SK-N-SH (cell line): ENCODE measurements at regions not wholly inside any gene's neighbourhood (a gene's known extent, or its start where the extent isn't known, plus 50 kb on each side); places are given as distances from the start of the nearest gene placed in this dataset.

Source experiments
- CTCF ChIA-PET: fragments of 300-600, 350-600 bp; formaldehyde crosslinking; extraction: SDS; loops from one replicate; lab custom pipeline; 2021; lab: Yijun Ruan, JAX
- POLR2A ChIA-PET: fragments of 350-600 bp; sonication (Branson Sonifier 250); formaldehyde crosslinking; extraction: SDS; loops from one replicate; lab custom pipeline; 2020; ENCODE audit warnings: antibody characterized with exemption, inconsistent platforms; lab: Yijun Ruan, JAX
- DNase-seq: peaks from one replicate; pipeline ENCODE4 v3.0.0; 2012
- H2AFZ ChIP-seq: fragments of 200-600 bp; sonication (generic); 2 replicates; pipeline ENCODE4 v1.8.1; 2016; ENCODE audit warnings: antibody characterized with exemption, mild to moderate bottlenecking, low read depth
- H3F3A ChIP-seq: fragments of 200-600 bp; sonication (generic); replicated peaks from 2 replicates; pipeline ENCODE3; 2016; ENCODE audit warnings: antibody characterized with exemption, mild to moderate bottlenecking; ENCODE audit not compliant: insufficient read depth
- H3K27ac ChIP-seq, 2 experiments: fragments of 200-500 bp in 1 of 2; fragments of 200-600 bp in 1 of 2; sonication (Bioruptor generic) in 1 of 2; sonication (generic), shearing (Covaris generic) in 1 of 2; 2 replicates each; pipeline versions ENCODE4 v1.5.1 to v1.6.1; 2014 to 2016; ENCODE audit warnings: low read depth in 2 of 2, inconsistent platforms in 1 of 2, low read length in 1 of 2, mild to moderate bottlenecking in 1 of 2, mixed read lengths in 1 of 2
- H3K27me3 ChIP-seq: fragments of 200-600 bp; sonication (generic), shearing (Covaris generic); 2 replicates; pipeline ENCODE4 v1.6.1; 2016; ENCODE audit warnings: mixed run types; ENCODE audit not compliant: insufficient read depth
- H3K36me3 ChIP-seq, 2 experiments: fragments of 200-500 bp in 1 of 2; fragments of 200-600 bp in 1 of 2; sonication (Bioruptor generic) in 1 of 2; sonication (generic) in 1 of 2; replicated peaks in 1 of 2; 2 replicates each; pipeline versions ENCODE3 to v1.5.1; 2014 to 2016; ENCODE audit warnings: low read length in 1 of 2, mild to moderate bottlenecking in 1 of 2; ENCODE audit not compliant: insufficient read depth in 2 of 2, control insufficient read depth in 1 of 2
- H3K4me1 ChIP-seq, 2 experiments: fragments of 200-500 bp in 1 of 2; fragments of 200-600 bp in 1 of 2; sonication (Bioruptor generic) in 1 of 2; sonication (generic), shearing (Covaris generic) in 1 of 2; 2 replicates each; pipeline versions ENCODE4 v1.5.1 to v1.6.1; 2014 to 2016; ENCODE audit warnings: low read depth in 1 of 2, low read length in 1 of 2, mixed run types in 1 of 2; ENCODE audit not compliant: insufficient read depth in 2 of 2, control insufficient read depth in 1 of 2
- H3K4me2 ChIP-seq: fragments of 200-600 bp; sonication (generic), shearing (Covaris generic); 2 replicates; pipeline ENCODE4 v1.6.1; 2017; ENCODE audit warnings: mixed run types
- H3K4me3 ChIP-seq, 2 experiments: fragments of 200-500 bp in 1 of 2; fragments of 200-600 bp in 1 of 2; sonication (Bioruptor generic) in 1 of 2; sonication (generic), shearing (Covaris generic) in 1 of 2; 2 replicates each; pipeline versions ENCODE4 v1.5.1 to v1.8.1; 2014 to 2016; ENCODE audit warnings: low read depth in 2 of 2, inconsistent platforms in 1 of 2, low read length in 1 of 2, mild to moderate bottlenecking in 1 of 2, mixed read lengths in 1 of 2, moderate library complexity in 1 of 2
- H3K79me2 ChIP-seq: fragments of 200-600 bp; sonication (generic); 2 replicates; pipeline ENCODE4 v1.8.1; 2017; ENCODE audit warnings: mild to moderate bottlenecking; ENCODE audit not compliant: insufficient read depth
- H3K9ac ChIP-seq: fragments of 200-600 bp; sonication (generic); 2 replicates; pipeline ENCODE4 v1.6.1; 2017; ENCODE audit warnings: mixed run types
- H3K9me2 ChIP-seq: fragments of 200-600 bp; sonication (generic); 2 replicates; pipeline ENCODE4 v1.6.1; 2017; ENCODE audit warnings: mixed run types
- H3K9me3 ChIP-seq: fragments of 200-600 bp; sonication (generic); 2 replicates; pipeline ENCODE4 v1.6.1; 2017; ENCODE audit warnings: mixed run types, mild to moderate bottlenecking, moderate library complexity
- H4K20me1 ChIP-seq: fragments of 200-600 bp; sonication (generic); 2 replicates; pipeline ENCODE4 v1.6.1; 2017; ENCODE audit warnings: mild to moderate bottlenecking, mixed run types; ENCODE audit not compliant: insufficient read depth
- CTCF ChIP-seq: fragments of 200-600 bp; sonication (generic); IDR thresholded peaks from 2 replicates; pipeline ENCODE4 v1.6.1; 2017; ENCODE audit warnings: antibody characterized with exemption, mild to moderate bottlenecking, moderate library complexity
- ELF1 ChIP-seq: IDR thresholded peaks from 2 replicates; pipeline ENCODE4 v1.4.0; 2012
- FOSL2 ChIP-seq: IDR thresholded peaks from 2 replicates; pipeline ENCODE4 v1.4.0; 2012; ENCODE audit warnings: low read depth, mild to moderate bottlenecking, moderate library complexity, borderline replicate concordance
- FOXM1 ChIP-seq: IDR thresholded peaks from 2 replicates; pipeline ENCODE4 v1.4.0; 2012; ENCODE audit warnings: low read depth, mild to moderate bottlenecking
- GABPA ChIP-seq: IDR thresholded peaks from 2 replicates; pipeline ENCODE4 v1.4.0; 2012; ENCODE audit warnings: low read depth, mild to moderate bottlenecking
- MEF2A ChIP-seq: IDR thresholded peaks from 2 replicates; pipeline ENCODE4 v1.4.0; 2012; ENCODE audit warnings: low read depth, borderline replicate concordance
- NFIC ChIP-seq: IDR thresholded peaks from 2 replicates; pipeline ENCODE4 v1.4.0; 2012; ENCODE audit warnings: borderline replicate concordance
- POLR2AphosphoS5 ChIP-seq: IDR thresholded peaks from 2 replicates; pipeline ENCODE4 v1.6.1; 2012; ENCODE audit warnings: low read depth, low read length
- RAD21 ChIP-seq: IDR thresholded peaks from 2 replicates; pipeline ENCODE4 v1.6.1; 2012; ENCODE audit warnings: mild to moderate bottlenecking, low read length
- RCOR1 ChIP-seq: fragments of 150-350 bp; IDR thresholded peaks from 2 replicates; pipeline ENCODE4 v1.6.1; 2017; ENCODE audit warnings: antibody characterized with exemption, low read length
- REST ChIP-seq: IDR thresholded peaks from 2 replicates; pipeline ENCODE4 v1.6.1; 2012; ENCODE audit warnings: mild to moderate bottlenecking, low read depth, low read length, moderate library complexity
- RFX5 ChIP-seq: IDR thresholded peaks from 2 replicates; pipeline ENCODE4 v1.6.1; 2012; ENCODE audit warnings: mild to moderate bottlenecking, improper control_type of control experiment, low read length
- RXRA ChIP-seq: IDR thresholded peaks from 2 replicates; pipeline ENCODE4 v1.4.0; 2012; ENCODE audit warnings: low read depth, mild to moderate bottlenecking, borderline replicate concordance
- SIN3A ChIP-seq: IDR thresholded peaks from 2 replicates; pipeline ENCODE4 v1.6.1; 2012; ENCODE audit warnings: low read depth, mild to moderate bottlenecking, low read length, moderate library complexity, borderline replicate concordance
- TAF1 ChIP-seq: IDR thresholded peaks from 2 replicates; pipeline ENCODE4 v1.6.1; 2012; ENCODE audit warnings: low read depth, mild to moderate bottlenecking, low read length, moderate library complexity, borderline replicate concordance
- TCF12 ChIP-seq: IDR thresholded peaks from 2 replicates; pipeline ENCODE4 v1.4.0; 2012
- TEAD4 ChIP-seq: IDR thresholded peaks from 2 replicates; pipeline ENCODE4 v1.4.0; 2012; ENCODE audit warnings: mild to moderate bottlenecking, borderline replicate concordance; ENCODE audit not compliant: insufficient read depth
- USF2 ChIP-seq: fragments of 150-350 bp; IDR thresholded peaks from 2 replicates; pipeline ENCODE4 v1.6.1; 2017; ENCODE audit warnings: antibody characterized with exemption, low read length, low read depth, borderline replicate concordance
- YY1 ChIP-seq: IDR thresholded peaks from 2 replicates; pipeline ENCODE4 v1.4.0; 2012; ENCODE audit warnings: low read depth, mild to moderate bottlenecking
- ZBTB33 ChIP-seq: IDR thresholded peaks from 2 replicates; pipeline ENCODE4 v1.4.0; 2012; ENCODE audit warnings: low read depth, borderline replicate concordance
- WGBS: methylation state at CpG from one replicate; pipeline ENCODE4 v1.1.6; 2017; ENCODE audit warnings: low lambda C conversion rate; 5-methylcytosine and 5-hydroxymethylcytosine counted together

- no peaks in the 10 kb centered on the region for H3K79me2 ChIP-seq
- H2AFZ ChIP-seq = no peak overlapping the region
- TF ChIP-seq GABPA (no peak), ZBTB33 (no peak), YY1 (no peak)
- CTCF ChIA-PET = interaction anchor here (1.0 kb wide), 1 partner anchor 52 kb away, joined by 3 read pairs; no protein-coding TSS in a partner anchor
- H3K27ac ChIP-seq = no peak overlapping the region
- no peaks in the 10 kb centered on the region for H4K20me1 ChIP-seq
- H3K9me3 ChIP-seq = no peaks in the 10 kb centered on the region
- H3K36me3 ChIP-seq = no peaks in the 10 kb centered on the region
- H3K4me3 ChIP-seq = no peak overlapping the region
- H3F3A ChIP-seq = no peaks in the 10 kb centered on the region
- H3K4me2 ChIP-seq = no peak overlapping the region
- no peak overlapping the region for H3K9ac ChIP-seq
- 80% methylated on average over 11 of the region's 11 CpGs for WGBS
- DNase-seq = no peak
- H3K9me2 ChIP-seq = no peaks in the 10 kb centered on the region
- POLR2A ChIA-PET = no interaction called here
- peaks cover 0 to 3% of the 10 kb centered on the region in 2 experiments; a peak in 1 of 4 replicates for H3K4me1 ChIP-seq
- H3K27me3 ChIP-seq = 0 out of 2 replicates have a peak, but pooled peaks cover 11% of the 10 kb centered on the region
These were observed 58.7 kb upstream of the RNU6ATAC start for GRCh38 chr9:134223091-134223490.

GRCh38 chr9:134223591-134224122 lies 59.3 kb upstream of the RNU6ATAC start:
- H4K20me1 ChIP-seq = no peaks in the 10 kb centered on the region
- no peak overlapping the region for H3K9ac ChIP-seq
- H3K9me2 ChIP-seq = no peaks in the 10 kb centered on the region
- H3K79me2 ChIP-seq = no peaks in the 10 kb centered on the region
- no peak overlapping the region for H3K4me2 ChIP-seq
- POLR2A ChIA-PET = interaction anchor here (1.3 kb wide), 1 partner anchor 70 kb away, joined by 3 read pairs; no protein-coding TSS in a partner anchor
- H3K27ac ChIP-seq = no peak overlapping the region
- CTCF ChIA-PET = interaction anchor here (1.0 kb wide), 1 partner anchor 52 kb away, joined by 3 read pairs; no protein-coding TSS in a partner anchor
- H3K4me1 ChIP-seq = peaks cover 0 to 3% of the 10 kb centered on the region in 2 experiments; a peak in 1 of 4 replicates
- H3K36me3 ChIP-seq = no peaks in the 10 kb centered on the region
- H3K4me3 ChIP-seq = no peak overlapping the region
- no peak overlapping the region for H2AFZ ChIP-seq
- 0 out of 2 replicates have a peak, but pooled peaks cover 11% of the 10 kb centered on the region for H3K27me3 ChIP-seq
- no peak for DNase-seq
- 75% methylated on average over 15 of the region's 15 CpGs for WGBS
- H3K9me3 ChIP-seq = no peaks in the 10 kb centered on the region
- H3F3A ChIP-seq = no peaks in the 10 kb centered on the region
- TF ChIP-seq GABPA = no peak
- TF ChIP-seq TEAD4 = no peak
- no peak for TF ChIP-seq RCOR1
- no peak for TF ChIP-seq RAD21
- TF ChIP-seq CTCF = no peak
- TF ChIP-seq RFX5 = no peak
- TF ChIP-seq TAF1 = no peak
- TF ChIP-seq RXRA = no peak
- no peak for TF ChIP-seq NFIC
- TF ChIP-seq SIN3A = no peak
- no peak for TF ChIP-seq ELF1
- TF ChIP-seq FOSL2 = no peak
- no peak for TF ChIP-seq REST
- TF ChIP-seq TCF12 = no peak
- no peak for TF ChIP-seq USF2
- TF ChIP-seq FOXM1 = no peak
- TF ChIP-seq POLR2AphosphoS5 = no peak
- no peak for TF ChIP-seq MEF2A
